Endothelial cell of umbilical vein (primary cell): ENCODE measurements at regions not wholly inside any gene's neighbourhood (a gene's known extent, or its start where the extent isn't known, plus 50 kb on each side); places are given as distances from the start of the nearest gene placed in this dataset.

Experiments used
- BruUV-seq: library from RNA; stranded (reverse); fragments of 400-500 nt; replicated peaks from 2 replicates; lab custom pipeline; 2021; lab: Mats Ljungman, UMichigan
- CTCF ChIA-PET: fragments of 300-600, 350-600 bp; sonication (Branson Sonifier 250); formaldehyde crosslinking; loops from one replicate; lab custom pipeline; 2021; ENCODE audit warnings: antibody characterized with exemption, inconsistent platforms; lab: Charles Lee
- POLR2A ChIA-PET: fragments of 300-600, 350-600 bp; sonication (Branson Sonifier 250); formaldehyde crosslinking; loops from one replicate; lab custom pipeline; 2021; ENCODE audit warnings: antibody characterized with exemption, inconsistent platforms; lab: Charles Lee
- DNase-seq: peaks from one replicate; pipeline ENCODE4 v3.0.0-alpha.2; 2011; ENCODE audit warnings: low read depth, low spot score
- FAIRE-seq: peaks from 2 replicates; lab custom pipeline; 2011; peaks lifted over from hg19 to GRCh38; lab: Jason Lieb, UNC
- H2AFZ ChIP-seq: 2 replicates; pipeline ENCODE4 v1.6.0; 2012; ENCODE audit warnings: low read depth, low read length, control low read depth, inconsistent platforms
- H3K27ac ChIP-seq: 2 replicates; pipeline ENCODE4 v1.5.1; 2011; ENCODE audit warnings: low read depth, mild to moderate bottlenecking, control low read depth, low read length, moderate library complexity; ENCODE audit not compliant: insufficient read depth
- H3K27me3 ChIP-seq, 2 experiments: 2 replicates each; pipeline versions ENCODE4 v1.6.0 to v1.6.1; 2011; ENCODE audit warnings: low read length in 2 of 2, mixed read lengths in 1 of 2; ENCODE audit not compliant: control insufficient read depth in 2 of 2, insufficient read depth in 2 of 2
- H3K36me3 ChIP-seq, 2 experiments: 2 replicates in 1 of 2; 3 replicates in 1 of 2; pipeline ENCODE4 v1.5.1; 2011; ENCODE audit warnings: low read length in 2 of 2, mild to moderate bottlenecking in 1 of 2, moderate library complexity in 1 of 2; ENCODE audit not compliant: control insufficient read depth in 2 of 2, insufficient read depth in 2 of 2; ENCODE audit errors: extremely low read depth in 1 of 2
- H3K4me1 ChIP-seq: 3 replicates; pipeline ENCODE4 v1.5.1; 2011; ENCODE audit warnings: mild to moderate bottlenecking, low read length; ENCODE audit not compliant: control insufficient read depth, insufficient read depth; ENCODE audit errors: extremely low read depth
- H3K4me2 ChIP-seq: 2 replicates; pipeline ENCODE4 v1.6.1; 2011; ENCODE audit warnings: low read length, control low read depth, mixed read lengths; ENCODE audit not compliant: insufficient read depth
- H3K4me3 ChIP-seq, 3 experiments: fragments of 200-600 bp in 1 of 3; sonication (generic), shearing (Covaris generic) in 1 of 3; replicated peaks in 1 of 3; 2 replicates each; pipeline ENCODE4 v1.5.1; 2011 to 2016; ENCODE audit warnings: control low read depth in 3 of 3, low read length in 3 of 3, mild to moderate bottlenecking in 2 of 3, inconsistent platforms in 1 of 3, low read depth in 1 of 3, moderate library complexity in 1 of 3; ENCODE audit not compliant: insufficient read depth in 1 of 3
- H3K79me2 ChIP-seq: 2 replicates; pipeline ENCODE4 v1.6.0; 2012; ENCODE audit warnings: low read length, inconsistent platforms; ENCODE audit not compliant: control insufficient read depth, insufficient read depth
- H3K9ac ChIP-seq: replicated peaks from 2 replicates; pipeline ENCODE3; 2011; ENCODE audit warnings: low read length, control low read depth; ENCODE audit not compliant: insufficient read depth; ENCODE audit errors: extremely low read depth
- H3K9me1 ChIP-seq: replicated peaks from 3 replicates; pipeline ENCODE4 v1.6.0; 2011; ENCODE audit warnings: mild to moderate bottlenecking, low read length; ENCODE audit not compliant: control insufficient read depth, insufficient read depth; ENCODE audit errors: extremely low read depth
- H3K9me3 ChIP-seq: replicated peaks from 2 replicates; pipeline ENCODE4 v1.5.1; 2012; ENCODE audit warnings: low read length, inconsistent platforms; ENCODE audit not compliant: control insufficient read depth, insufficient read depth
- H4K20me1 ChIP-seq: replicated peaks from 2 replicates; pipeline ENCODE3; 2011; ENCODE audit warnings: mild to moderate bottlenecking, low read length; ENCODE audit not compliant: control insufficient read depth, insufficient read depth; ENCODE audit errors: extremely low read depth
- CTCF ChIP-seq, 2 donors: IDR thresholded peaks; 1 replicate in 1 of 2; 2 replicates in 1 of 2; pipeline ENCODE4 v1.5.1; 2011; ENCODE audit warnings: low read length in 2 of 2, mild to moderate bottlenecking in 2 of 2, moderate library complexity in 2 of 2, control low read depth in 1 of 2, inconsistent platforms in 1 of 2, low read depth in 1 of 2; ENCODE audit not compliant: insufficient read depth in 1 of 2; ENCODE audit errors: extremely low read depth in 1 of 2
- FOS ChIP-seq: IDR thresholded peaks from 2 replicates; pipeline ENCODE4 v1.6.1; 2011; ENCODE audit warnings: mild to moderate bottlenecking, low read length, moderate library complexity, borderline replicate concordance; ENCODE audit not compliant: insufficient read depth
- GATA2 ChIP-seq: IDR thresholded peaks from 2 replicates; pipeline ENCODE4 v1.7.0; 2011; ENCODE audit warnings: low read depth, mild to moderate bottlenecking, moderate library complexity, mixed read lengths, low read length; ENCODE audit not compliant: insufficient read length, insufficient read depth
- JUN ChIP-seq: IDR thresholded peaks from 2 replicates; pipeline ENCODE4 v1.6.1; 2011; ENCODE audit warnings: borderline replicate concordance, low read depth; ENCODE audit not compliant: insufficient read length, insufficient read depth
- POLR2A ChIP-seq: IDR thresholded peaks from 2 replicates; pipeline ENCODE4 v1.6.1; 2012; ENCODE audit warnings: low read depth, mild to moderate bottlenecking, control low read depth, low read length
- POLR2AphosphoS5 ChIP-seq: IDR thresholded peaks from 2 replicates; pipeline ENCODE4 v1.6.1; 2012; ENCODE audit warnings: low read depth, mild to moderate bottlenecking, control low read depth, low read length, moderate library complexity; ENCODE audit not compliant: insufficient read depth
- dilution Hi-C: fragments of 300-500 bp; cut with MboI; formaldehyde crosslinking; loops from one replicate; pipeline ENCODE4 v1.15.0; 2019; ENCODE audit warnings: low sequenced_read_pairs; ENCODE audit not compliant: extremely low pct_ligation_motif_present
- intact Hi-C: fragments of 100-400 bp; cut with micrococcal nuclease; formaldehyde crosslinking; loops from one replicate; pipeline ENCODE4 v1.10.0; 2022
- TF ChIP-seq, protein P1 (sequence below): IDR thresholded peaks from 2 replicates; pipeline ENCODE4 v1.6.1; 2011; ENCODE audit not compliant: insufficient read depth, insufficient read length

DNA sequence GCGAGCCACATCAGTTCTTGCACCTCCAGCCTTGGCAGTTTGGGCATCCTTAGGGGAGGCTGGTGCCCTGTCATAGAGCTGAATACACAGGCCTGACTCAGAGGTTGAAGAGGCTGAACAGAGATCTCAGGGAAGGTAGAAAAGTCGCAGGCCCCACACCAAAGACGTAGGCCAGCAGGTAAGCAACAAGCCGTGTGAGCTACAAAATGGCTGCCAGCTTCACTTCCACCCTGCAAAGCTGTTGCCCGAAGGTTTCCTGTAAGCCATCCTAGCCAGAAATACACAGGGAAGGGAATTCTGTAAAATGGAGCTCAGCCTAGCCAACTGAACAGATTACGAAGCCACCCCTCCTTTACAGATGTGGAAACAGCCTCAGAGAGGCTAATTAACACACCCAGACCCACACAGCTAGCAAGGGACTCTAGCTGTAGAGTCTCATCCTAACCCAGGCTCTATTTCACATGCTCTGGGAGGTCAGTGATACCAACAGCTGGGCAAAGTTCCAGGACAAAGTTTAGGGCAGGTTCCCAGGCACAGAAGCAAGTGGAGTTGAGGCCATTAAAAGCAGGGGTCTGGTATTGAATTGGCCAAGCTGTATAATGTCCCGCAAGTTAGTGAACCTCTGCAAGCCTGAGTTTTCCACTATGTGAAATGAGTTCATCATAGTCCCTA is 66.3 kb upstream of the RASGRF1 start:
- dilution Hi-C loops, result no loop called here
- Histone ChIP-seq H3K4me3 (no peak overlapping the region), H3K27ac (no peak overlapping the region), H3K79me2 (no peaks in the 10 kb centered on the region), H3K36me3 (no peaks in the 10 kb centered on the region), H3K9me3 (no peaks in the 10 kb centered on the region), H3K4me2 (no peak overlapping the region), H2AFZ (no peak overlapping the region), H3K9me1 (no peaks in the 10 kb centered on the region), H3K4me1 (no peaks in the 10 kb centered on the region), H3K9ac (no peak overlapping the region), H4K20me1 (no peaks in the 10 kb centered on the region), H3K27me3 (no peaks in the 10 kb centered on the region)
- DNase-seq, result no peak
- ChIA-PET CTCF (interaction anchor here (0.6 to 2.3 kb wide), 2 partner anchors 27 to 291 kb away, joined by 3 to 5 read pairs; no protein-coding TSS in a partner anchor), POLR2A (no interaction called here)
- TF ChIP-seq GATA2 (no peak), POLR2A (no peak), JUN (no peak), FOS (no peak), CTCF (IDR thresholded peaks at IDR 0.05; ENCODE audit: extremely low read depth in 1 of 2, insufficient read depth in 1 of 2, low read depth in 1 of 2, low read length in 2 of 2) (no peak), POLR2AphosphoS5 (no peak)
- TF ChIP-seq, protein P1, sequence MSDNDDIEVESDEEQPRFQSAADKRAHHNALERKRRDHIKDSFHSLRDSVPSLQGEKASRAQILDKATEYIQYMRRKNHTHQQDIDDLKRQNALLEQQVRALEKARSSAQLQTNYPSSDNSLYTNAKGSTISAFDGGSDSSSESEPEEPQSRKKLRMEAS, result no peak
- FAIRE-seq, result no peak
- intact Hi-C loops, result no loop called here
- no TSS peak for BruUV-seq
